Calu3 (cell line): ENCODE measurements at regions not wholly inside any gene's neighbourhood (a gene's known extent, or its start where the extent isn't known, plus 50 kb on each side); places are given as distances from the start of the nearest gene placed in this dataset.
A peak's percentile ranks its signal among the peaks of the same experiment; 100 is the strongest.
"Not testable (repeated sequence)": the region's sequence is repeated elsewhere in the genome, so short reads cannot be mapped to it uniquely, and the experiment has no call there.

Experiments used
- BruUV-seq: library from RNA; stranded (reverse); fragments of 400-500 nt; replicated peaks from 2 replicates; lab custom pipeline; 2021; lab: Mats Ljungman, UMichigan
- CTCF ChIA-PET: fragments of 300-600 bp; sonication (Branson Sonifier 250); formaldehyde crosslinking; loops from one replicate; lab custom pipeline; 2022; ENCODE audit warnings: antibody characterized with exemption; lab: Charles Lee
- DNase-seq: peaks from one replicate; pipeline ENCODE4 v3.0.0; 2022
- H3K27ac Mint-ChIP-seq: one replicate; pipeline ENCODE4 v1.8.0; 2022; ENCODE audit warnings: mixed read lengths; ENCODE audit not compliant: unreplicated experiment
- H3K27me3 Mint-ChIP-seq: one replicate; pipeline ENCODE4 v1.8.0; 2022; ENCODE audit warnings: mixed read lengths; ENCODE audit not compliant: unreplicated experiment
- H3K36me3 Mint-ChIP-seq: one replicate; pipeline ENCODE4 v1.8.0; 2022; ENCODE audit warnings: mild to moderate bottlenecking, moderate library complexity, mixed read lengths; ENCODE audit not compliant: insufficient read depth, unreplicated experiment
- H3K4me1 Mint-ChIP-seq: one replicate; pipeline ENCODE4 v1.8.0; 2022; ENCODE audit warnings: mild to moderate bottlenecking, low read depth, mixed read lengths; ENCODE audit not compliant: unreplicated experiment
- H3K4me3 Mint-ChIP-seq: one replicate; pipeline ENCODE4 v1.8.0; 2022; ENCODE audit warnings: mild to moderate bottlenecking, low read depth, moderate library complexity, mixed read lengths; ENCODE audit not compliant: unreplicated experiment
- H3K9me3 Mint-ChIP-seq: one replicate; pipeline ENCODE4 v1.8.0; 2022; ENCODE audit warnings: low read depth, mixed read lengths; ENCODE audit not compliant: unreplicated experiment
- intact Hi-C: fragments of 100-400 bp; cut with micrococcal nuclease; formaldehyde crosslinking; loops from one replicate; pipeline ENCODE4 v1.10.0; 2022; ENCODE audit not compliant: unreplicated experiment
- TF ChIP-seq, protein P1 (sequence below): fragments of 200-600 bp; IDR thresholded peaks from one replicate; pipeline ENCODE4 v1.8.0; 2022; ENCODE audit warnings: antibody characterized with exemption; ENCODE audit not compliant: unreplicated experiment

DNA sequence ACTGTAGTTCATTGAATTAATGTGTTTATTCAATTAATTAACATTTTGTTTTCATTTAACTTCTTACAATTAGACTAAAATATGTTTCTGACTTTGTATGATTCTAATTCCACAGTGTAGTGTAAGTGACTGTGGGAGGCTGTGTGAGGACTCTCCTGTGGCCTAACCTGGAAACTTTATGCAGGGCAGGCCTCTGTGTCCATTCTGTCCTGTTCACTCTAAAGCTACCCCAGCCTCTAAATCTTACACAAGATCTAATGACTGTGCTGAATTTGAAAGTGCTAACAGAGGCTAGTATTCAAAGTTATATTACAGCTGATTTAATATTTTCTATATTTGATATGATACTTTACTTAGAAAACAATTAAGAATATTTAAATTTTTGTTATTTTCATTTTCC lies 270.5 kb upstream of the CDH19 start:
- TF ChIP-seq, protein P1, sequence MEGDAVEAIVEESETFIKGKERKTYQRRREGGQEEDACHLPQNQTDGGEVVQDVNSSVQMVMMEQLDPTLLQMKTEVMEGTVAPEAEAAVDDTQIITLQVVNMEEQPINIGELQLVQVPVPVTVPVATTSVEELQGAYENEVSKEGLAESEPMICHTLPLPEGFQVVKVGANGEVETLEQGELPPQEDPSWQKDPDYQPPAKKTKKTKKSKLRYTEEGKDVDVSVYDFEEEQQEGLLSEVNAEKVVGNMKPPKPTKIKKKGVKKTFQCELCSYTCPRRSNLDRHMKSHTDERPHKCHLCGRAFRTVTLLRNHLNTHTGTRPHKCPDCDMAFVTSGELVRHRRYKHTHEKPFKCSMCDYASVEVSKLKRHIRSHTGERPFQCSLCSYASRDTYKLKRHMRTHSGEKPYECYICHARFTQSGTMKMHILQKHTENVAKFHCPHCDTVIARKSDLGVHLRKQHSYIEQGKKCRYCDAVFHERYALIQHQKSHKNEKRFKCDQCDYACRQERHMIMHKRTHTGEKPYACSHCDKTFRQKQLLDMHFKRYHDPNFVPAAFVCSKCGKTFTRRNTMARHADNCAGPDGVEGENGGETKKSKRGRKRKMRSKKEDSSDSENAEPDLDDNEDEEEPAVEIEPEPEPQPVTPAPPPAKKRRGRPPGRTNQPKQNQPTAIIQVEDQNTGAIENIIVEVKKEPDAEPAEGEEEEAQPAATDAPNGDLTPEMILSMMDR, result no peak
- no TSS peak for BruUV-seq
- Mint-ChIP-seq H3K9me3 (no peaks in the 10 kb centered on the region), H3K36me3 (no peaks in the 10 kb centered on the region), H3K4me3 (no peak overlapping the region), H3K27ac (no peak overlapping the region), H3K4me1 (peaks cover 6% of the 10 kb centered on the region), H3K27me3 (no peaks in the 10 kb centered on the region)
- CTCF ChIA-PET, result no interaction called here
- intact Hi-C loops, result loop anchor here (5.0 to 10.0 kb wide), 3 partner anchors 120 to 1150 kb away; no protein-coding TSS in a partner anchor
- DNase-seq, result no peak

DNA sequence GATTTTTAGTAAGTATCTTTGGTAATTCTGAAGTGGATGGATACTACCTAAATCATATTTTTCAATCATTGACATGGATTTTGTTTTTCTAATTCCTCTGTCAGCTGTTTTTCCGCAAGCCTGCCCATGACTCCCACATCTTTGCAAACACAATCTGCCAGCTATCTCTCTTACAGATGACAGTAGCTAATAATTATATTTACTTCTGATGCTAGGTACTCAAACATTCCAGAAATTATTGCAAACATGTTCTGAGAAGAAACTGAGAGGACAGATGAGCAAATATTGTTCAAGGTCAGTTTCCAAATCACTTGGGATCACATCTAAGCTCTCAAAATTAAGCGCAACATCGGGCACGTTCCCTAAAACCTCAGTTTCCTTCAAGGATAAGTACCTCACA lies 270.0 kb upstream of the CDH19 start:
- Mint-ChIP-seq H3K36me3 (no peaks in the 10 kb centered on the region), H3K4me3 (no peak overlapping the region), H3K4me1 (peaks cover 11% of the 10 kb centered on the region), H3K9me3 (no peaks in the 10 kb centered on the region), H3K27ac (no peak overlapping the region), H3K27me3 (no peaks in the 10 kb centered on the region)
- CTCF ChIA-PET, result no interaction called here
- no TSS peak for BruUV-seq
- intact Hi-C loops, result loop anchor here (5.0 to 10.0 kb wide), 3 partner anchors 119 to 1149 kb away; no protein-coding TSS in a partner anchor
- no peak for DNase-seq
- TF ChIP-seq, protein P1, result no peak

- Mint-ChIP-seq H3K36me3 (no peaks in the 10 kb centered on the region), H3K4me1 (peaks cover 13% of the 10 kb centered on the region), H3K27ac (no peak overlapping the region), H3K27me3 (no peaks in the 10 kb centered on the region), H3K4me3 (no peak overlapping the region), H3K9me3 (no peaks in the 10 kb centered on the region)
- TF ChIP-seq, protein P1, result no peak
- CTCF ChIA-PET, result no interaction called here
- BruUV-seq, result no TSS peak
- DNase-seq, result no peak
- intact Hi-C loops, result loop anchor here (1.0 to 10.0 kb wide), 4 partner anchors 117 to 1147 kb away; no protein-coding TSS in a partner anchor
Observed at GRCh38 chr18:66872277-66872676, 268.4 kb upstream of the CDH19 start.

- intact Hi-C loops, result no loop called here
- Mint-ChIP-seq H3K4me1 (peaks cover 13% of the 10 kb centered on the region), H3K9me3 (no peaks in the 10 kb centered on the region), H3K27me3 (no peaks in the 10 kb centered on the region), H3K36me3 (no peaks in the 10 kb centered on the region), H3K27ac (peak overlapping the region; percentile 23), H3K4me3 (no peak overlapping the region)
- no peak for DNase-seq
- CTCF ChIA-PET, result no interaction called here
- TF ChIP-seq, protein P1, result no peak
- BruUV-seq, result no TSS peak
Observed at GRCh38 chr18:66867653-66868052, 263.8 kb upstream of the CDH19 start.

DNA sequence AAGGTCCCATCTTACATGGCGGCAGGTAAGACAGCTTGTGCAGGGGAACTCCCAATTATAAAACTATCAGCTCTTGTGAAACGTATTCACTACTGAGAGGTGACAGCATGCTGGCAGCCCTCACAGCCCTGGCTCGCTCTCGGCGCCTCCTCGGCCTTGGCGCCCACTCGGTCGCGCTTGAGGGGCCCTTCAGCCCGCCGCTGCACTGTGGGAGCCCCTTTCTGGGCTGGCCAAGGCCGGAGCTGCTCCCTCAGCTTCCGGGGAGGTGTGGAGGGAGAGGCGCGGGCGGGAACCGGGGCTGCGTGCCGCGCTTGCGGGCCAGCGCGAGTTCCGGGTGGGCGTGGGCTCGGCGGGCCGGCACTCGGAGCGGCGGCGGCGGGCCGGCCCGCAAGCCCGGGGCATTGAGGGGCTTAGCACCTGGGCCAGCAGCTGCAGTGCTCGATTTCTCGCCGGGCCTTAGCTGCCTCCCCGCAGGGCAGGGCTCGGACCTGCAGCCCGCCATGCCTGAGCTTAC lies 262.6 kb upstream of the CDH19 start:
- H3K4me3 Mint-ChIP-seq, BruUV-seq, CTCF ChIA-PET, intact Hi-C loops, H3K36me3 Mint-ChIP-seq, H3K27me3 Mint-ChIP-seq, H3K9me3 Mint-ChIP-seq, H3K27ac Mint-ChIP-seq, DNase-seq: not testable (repeated sequence)
- H3K4me1 Mint-ChIP-seq, result peaks cover 13% of the 10 kb centered on the region
